ENCODE measurements at regions not wholly inside any gene's neighbourhood (a gene's known extent, or its start where the extent isn't known, plus 50 kb on each side); places are given as distances from the start of the nearest gene placed in this dataset.

GRCh38 chr14:51337520-51337919, 97.5 kb downstream of the TMX1 start:
- Histone ChIP-seq H3K4me1 (no peaks in the 10 kb centered on the region), H3K36me3 (no peaks in the 10 kb centered on the region), H3K9me3 (no peaks in the 10 kb centered on the region), H3K27me3 (no peaks in the 10 kb centered on the region), H3K4me3 (no peak overlapping the region), H3K27ac (no peak overlapping the region)
- no peak for TF ChIP-seq CTCF (IDR thresholded peaks at IDR 0.05)
- no peak for DNase-seq
- no peak for FAIRE-seq
- intact Hi-C loops (cut with DNase I): no loop called here
- ATAC-seq: no peak
- WGBS, 2 donors: 73 to 75% methylated on average over 4 of the region's 4 CpGs

GRCh38 chr14:51341338-51341737, 101.3 kb downstream of the TMX1 start:
- Histone ChIP-seq H3K27ac (peak overlapping the region in 2 of 4 donors; percentile 4 to 39), H3K27me3 (no peaks in the 10 kb centered on the region), H3K9me3 (no peaks in the 10 kb centered on the region), H3K4me1 (no peaks in the 10 kb centered on the region), H3K4me3 (no peak overlapping the region), H3K36me3 (no peaks in the 10 kb centered on the region)
- WGBS, 2 donors: 70 to 73% methylated on average over 2 of the region's 2 CpGs
- intact Hi-C loops (cut with DNase I): no loop called here
- no peak for TF ChIP-seq CTCF (IDR thresholded peaks at IDR 0.05)
- DNase-seq (no peak), FAIRE-seq (no peak), ATAC-seq (peak in 1 of 4 donors; percentile 26)

GRCh38 chr14:51342226-51342625, 102.2 kb downstream of the TMX1 start:
- intact Hi-C loops (cut with DNase I): no loop called here
- ATAC-seq (peak in 3 of 4 donors; percentile 54 to 73 (median 64)), DNase-seq (no peak), FAIRE-seq (no peak)
- Histone ChIP-seq H3K4me3 (no peak overlapping the region), H3K4me1 (no peaks in the 10 kb centered on the region), H3K27me3 (no peaks in the 10 kb centered on the region), H3K27ac (peak overlapping the region in 2 of 4 donors; percentile 4 to 39), H3K36me3 (no peaks in the 10 kb centered on the region), H3K9me3 (no peaks in the 10 kb centered on the region)
- WGBS, 2 donors: 83 to 88% methylated on average over 4 of the region's 4 CpGs
- TF ChIP-seq CTCF (IDR thresholded peaks at IDR 0.05): no peak

DNA sequence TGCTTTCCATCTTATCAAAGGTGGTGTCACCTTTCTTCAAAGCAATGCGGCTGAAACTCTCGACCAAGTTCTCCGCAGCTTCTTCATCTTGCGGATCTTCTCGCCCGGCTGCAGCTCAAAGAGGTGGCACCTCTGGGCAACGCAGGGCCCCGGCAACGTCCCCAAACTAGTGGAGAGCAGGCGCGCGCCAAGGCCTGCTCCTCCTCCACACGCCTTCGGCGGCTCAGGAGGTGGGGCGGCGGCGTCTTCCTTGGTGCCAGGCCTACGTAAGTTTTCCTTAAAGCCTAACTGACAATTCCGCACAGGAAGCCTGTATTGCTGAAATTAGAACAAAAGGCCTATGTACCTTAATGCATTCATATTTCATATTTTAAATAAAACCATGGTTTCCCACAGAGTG, 112.0 kb downstream of the TMX1 start:
- FAIRE-seq (no peak), ATAC-seq (no peak), DNase-seq (no peak)
- intact Hi-C loops (cut with DNase I): no loop called here
- no peak overlapping the region for H3K4me3 ChIP-seq
- H3K36me3 ChIP-seq: no peaks in the 10 kb centered on the region
- TF ChIP-seq CTCF (IDR thresholded peaks at IDR 0.05): no peak
- no peaks in the 10 kb centered on the region for H3K27me3 ChIP-seq
- WGBS, 2 donors: 91% methylated on average over 20 of the region's 20 CpGs
- no peak overlapping the region for H3K27ac ChIP-seq
- no peaks in the 10 kb centered on the region for H3K4me1 ChIP-seq
- H3K9me3 ChIP-seq: no peaks in the 10 kb centered on the region

GRCh38 chr14:51353901-51354300, 113.9 kb downstream of the TMX1 start:
- Histone ChIP-seq H3K9me3 (no peaks in the 10 kb centered on the region), H3K4me1 (no peaks in the 10 kb centered on the region), H3K36me3 (no peaks in the 10 kb centered on the region), H3K27ac (no peak overlapping the region), H3K27me3 (no peaks in the 10 kb centered on the region), H3K4me3 (no peak overlapping the region)
- FAIRE-seq (no peak), ATAC-seq (no peak), DNase-seq (no peak)
- TF ChIP-seq CTCF (IDR thresholded peaks at IDR 0.05): no peak
- WGBS, 2 donors: 97 to 98% methylated on average over 1 of the region's 1 CpG
- intact Hi-C loops (cut with DNase I): no loop called here
